Esophagus squamous epithelium (tissue), 4 donors: ENCODE measurements at regions not wholly inside any gene's neighbourhood (a gene's known extent, or its start where the extent isn't known, plus 50 kb on each side); places are given as distances from the start of the nearest gene placed in this dataset.

Source experiments
- CTCF ChIP-seq, 6 experiments: fragments of 450-650 bp in 4 of 6; fragments of 200-600 bp in 2 of 6; sonication (generic) in 2 of 6; IDR thresholded peaks; one replicate each; pipeline ENCODE4 v1.5.1; 2016 to 2019; ENCODE audit warnings: antibody characterized with exemption in 6 of 6, mild to moderate bottlenecking in 4 of 6, moderate library complexity in 4 of 6
- POLR2A ChIP-seq, 4 donors: fragments of 450-650 bp; IDR thresholded peaks; one replicate each; pipeline ENCODE4 v1.6.1; 2017; ENCODE audit warnings: antibody characterized with exemption in 4 of 4, mild to moderate bottlenecking in 4 of 4, moderate library complexity in 3 of 4

DNA sequence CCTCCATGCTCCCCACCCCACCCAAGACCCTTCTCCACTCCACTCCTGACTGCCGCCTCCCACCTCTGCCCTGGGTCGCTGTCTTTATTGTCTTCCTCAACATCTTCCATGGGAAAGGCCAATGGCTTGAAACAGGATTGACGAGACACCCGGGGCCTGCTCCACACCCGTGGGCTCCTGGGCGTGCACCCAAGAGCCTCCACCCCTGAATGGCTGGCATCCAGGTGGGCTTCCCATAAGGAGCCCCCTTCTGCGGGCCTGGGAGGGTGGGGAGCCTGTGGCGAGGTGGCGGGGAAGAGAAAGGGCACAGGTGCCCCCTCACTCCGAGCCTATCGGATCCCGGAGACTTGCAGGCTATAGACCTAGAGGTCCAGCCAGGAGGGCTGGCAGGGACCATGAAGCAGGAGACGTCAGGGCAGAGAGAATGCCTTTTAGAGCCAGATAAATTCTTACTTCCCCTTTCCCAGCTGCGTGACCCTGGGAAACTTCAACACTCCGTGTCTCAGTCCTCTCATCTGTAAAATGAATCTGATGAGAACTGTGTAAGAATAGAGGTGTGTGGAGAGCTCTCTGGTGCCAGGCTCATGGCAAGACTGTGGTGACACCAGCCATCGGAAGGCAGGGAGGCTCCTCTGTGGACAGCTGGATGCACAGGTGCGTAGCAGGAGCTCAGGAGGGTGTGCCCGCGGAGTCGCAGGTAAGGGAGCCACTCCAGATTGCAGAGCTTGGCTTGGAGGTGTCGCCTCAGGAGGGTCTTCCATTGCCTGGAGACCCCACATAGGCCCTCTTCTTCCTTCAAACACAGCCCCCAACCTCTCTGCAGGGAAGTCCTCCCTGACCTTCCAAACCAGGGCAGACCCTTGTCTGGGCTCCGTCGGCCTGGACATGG is 53.9 kb downstream of the SMIM38 start:
- no peak for TF ChIP-seq CTCF (IDR thresholded peaks at IDR 0.05)
- TF ChIP-seq POLR2A (IDR thresholded peaks at IDR 0.05) = no peak
